K562 (cell line): ENCODE measurements at regions not wholly inside any gene's neighbourhood (a gene's known extent, or its start where the extent isn't known, plus 50 kb on each side); places are given as distances from the start of the nearest gene placed in this dataset.

Experiments used
- ATAC-seq: fragments of 200-7000 bp; cut with Tn5 transposase; 3 replicates; pipeline ENCODE4 v1.9.1; 2020; ENCODE audit warnings: moderate library complexity
- BruUV-seq: library from RNA; stranded (reverse); fragments of 400-500 nt; replicated peaks from 2 replicates; lab custom pipeline; 2021; lab: Mats Ljungman, UMichigan
- CTCF ChIA-PET: fragments of 300-600 bp; formaldehyde crosslinking; extraction: SDS; loops from one replicate; lab custom pipeline; 2021; ENCODE audit warnings: low intra/inter-chr PET ratio; lab: Yijun Ruan, JAX
- POLR2A ChIA-PET: fragments of 300-600, 350-650 bp; sonication (Branson Sonifier 250); formaldehyde crosslinking; extraction: SDS; loops from one replicate; lab custom pipeline; 2021; ENCODE audit warnings: antibody characterized with exemption, inconsistent platforms; lab: Yijun Ruan, JAX
- DNase-seq, 4 experiments: peaks; one replicate each; pipeline versions ENCODE4 v3.0.0 to v3.0.0-alpha.2; 2011 to 2018; ENCODE audit warnings: low spot score in 3 of 4, mixed read lengths in 3 of 4; ENCODE audit errors: extremely low read depth in 1 of 4
- FAIRE-seq: peaks from 2 replicates; lab custom pipeline; 2011; peaks lifted over from hg19 to GRCh38; lab: Jason Lieb, UNC
- H2AFZ ChIP-seq: 2 replicates; pipeline ENCODE4 v1.6.0; 2011; ENCODE audit warnings: low read depth, low read length, control low read depth, inconsistent platforms
- H3K27ac ChIP-seq: fragments of 200-600 bp; 3 replicates; pipeline ENCODE4 v1.8.0; 2011; ENCODE audit warnings: low read depth, mild to moderate bottlenecking, control low read depth, inconsistent platforms, low read length, moderate library complexity, mixed read lengths; ENCODE audit errors: extremely low read depth
- H3K27me3 ChIP-seq, 2 experiments: fragments of 300-600 bp in 1 of 2; 2 replicates in 1 of 2; 3 replicates in 1 of 2; pipeline versions ENCODE4 v1.6.0 to v1.8.0; 2011; ENCODE audit warnings: inconsistent platforms in 2 of 2, low read length in 2 of 2, mild to moderate bottlenecking in 1 of 2, mixed read lengths in 1 of 2, moderate library complexity in 1 of 2; ENCODE audit not compliant: control insufficient read depth in 2 of 2, insufficient read depth in 2 of 2
- H3K36me3 ChIP-seq: fragments of 300-600 bp; 3 replicates; pipeline ENCODE4 v1.8.0; 2011; ENCODE audit warnings: mild to moderate bottlenecking, low read length, inconsistent platforms; ENCODE audit not compliant: control insufficient read depth, insufficient read depth
- H3K4me1 ChIP-seq, 2 experiments: fragments of 200-600 bp in 1 of 2; replicated peaks in 1 of 2; 2 replicates in 1 of 2; 3 replicates in 1 of 2; pipeline versions ENCODE4 v1.5.1 to v1.8.0; 2011; ENCODE audit warnings: inconsistent platforms in 2 of 2, low read length in 2 of 2, mild to moderate bottlenecking in 1 of 2, mixed read lengths in 1 of 2, moderate library complexity in 1 of 2; ENCODE audit not compliant: control insufficient read depth in 2 of 2, insufficient read depth in 2 of 2
- H3K4me2 ChIP-seq: 2 replicates; pipeline ENCODE4 v1.6.1; 2011; ENCODE audit warnings: low read length, control low read depth, inconsistent platforms, mixed read lengths; ENCODE audit not compliant: insufficient read depth
- H3K4me3 ChIP-seq: fragments of 200-600 bp; sonication (generic), shearing (Covaris generic); 2 replicates; pipeline ENCODE4 v1.5.1; 2016; ENCODE audit warnings: control low read depth, inconsistent platforms
- H3K79me2 ChIP-seq: fragments of 200-600 bp; 3 replicates; pipeline ENCODE4 v1.8.0; 2011; ENCODE audit warnings: low read length, inconsistent platforms; ENCODE audit not compliant: control insufficient read depth, insufficient read depth
- H3K9ac ChIP-seq, 2 experiments: 2 replicates each; pipeline versions ENCODE4 v1.6.0 to v1.6.1; 2011; ENCODE audit warnings: low read depth in 2 of 2, low read length in 2 of 2, control low read depth in 1 of 2, inconsistent platforms in 1 of 2, mild to moderate bottlenecking in 1 of 2, mixed read lengths in 1 of 2; ENCODE audit not compliant: insufficient read depth in 1 of 2
- H3K9me1 ChIP-seq: one replicate; pipeline ENCODE4 v1.6.0; 2011; ENCODE audit warnings: inconsistent platforms, mild to moderate bottlenecking, low read length, moderate library complexity; ENCODE audit not compliant: control insufficient read depth, insufficient read depth
- H3K9me3 ChIP-seq: replicated peaks from 2 replicates; pipeline ENCODE4 v1.5.1; 2011; ENCODE audit warnings: low read depth, low read length, inconsistent platforms; ENCODE audit not compliant: control insufficient read depth, insufficient read depth
- H4K20me1 ChIP-seq: replicated peaks from 2 replicates; pipeline ENCODE4 v1.6.1; 2011; ENCODE audit warnings: low read length, inconsistent platforms, mixed read lengths; ENCODE audit not compliant: control insufficient read depth, insufficient read depth
- CCAR2 ChIP-seq: fragments of 200-400 bp; formaldehyde crosslinking; IDR thresholded peaks from 2 replicates; pipeline ENCODE4 v1.6.1; 2017; ENCODE audit warnings: mild to moderate bottlenecking, low read depth, low read length
- DACH1 ChIP-seq: fragments of 450-650 bp; IDR thresholded peaks from 2 replicates; pipeline ENCODE4 v1.6.1; 2018; ENCODE audit not compliant: partially characterized antibody
- NFRKB ChIP-seq: fragments of 450-650 bp; IDR thresholded peaks from 2 replicates; pipeline ENCODE4 v1.6.1; 2016; ENCODE audit warnings: low read depth
- NR3C1 ChIP-seq: sonication (generic); formaldehyde crosslinking; IDR thresholded peaks from 2 replicates; pipeline ENCODE4 v1.8.1; 2022; ENCODE audit warnings: missing genetic modification reagents
- PML ChIP-seq: IDR thresholded peaks from 2 replicates; pipeline ENCODE4 v1.6.1; 2012; ENCODE audit warnings: low read length, inconsistent platforms
- SLC30A9 ChIP-seq: fragments of 250-450 bp; sonication (Bioruptor Pico); IDR thresholded peaks from 2 replicates; pipeline ENCODE4 v1.8.0; 2022; ENCODE audit warnings: mild to moderate bottlenecking, moderate library complexity
- TBP ChIP-seq: optimal IDR thresholded peaks from 2 replicates; pipeline ENCODE3; 2011; ENCODE audit warnings: low read depth, low read length, improper control_type of control experiment
- USF2 ChIP-seq: sonication (generic); formaldehyde crosslinking; IDR thresholded peaks from 2 replicates; pipeline ENCODE4 v1.5.0; 2020; ENCODE audit warnings: missing genetic modification reagents
- ZFPM2 ChIP-seq: fragments of 250-450 bp; sonication (Bioruptor Pico); IDR thresholded peaks from 2 replicates; pipeline ENCODE4 v1.5.1; 2022; ENCODE audit warnings: mild to moderate bottlenecking
- ZNF165 ChIP-seq: fragments of 250-450 bp; sonication (Bioruptor Pico); IDR thresholded peaks from 2 replicates; pipeline ENCODE4 v1.4.0; 2020; ENCODE audit warnings: borderline replicate concordance
- ZNF239 ChIP-seq: fragments of 250-450 bp; sonication (Bioruptor Pico); IDR thresholded peaks from 2 replicates; pipeline ENCODE4 v1.4.0; 2020; ENCODE audit warnings: mild to moderate bottlenecking
- ZNF347 ChIP-seq: fragments of 450-650 bp; formaldehyde crosslinking; IDR thresholded peaks from 2 replicates; pipeline ENCODE4 v1.4.0; 2020; ENCODE audit warnings: low read depth, mild to moderate bottlenecking, moderate library complexity
- ZNF449 ChIP-seq: fragments of 250-450 bp; sonication (Bioruptor Pico); IDR thresholded peaks from 2 replicates; pipeline ENCODE4 v1.8.0; 2022; ENCODE audit warnings: moderate library complexity, mild to moderate bottlenecking, inconsistent platforms
- ZNF512 ChIP-seq: IDR thresholded peaks from 2 replicates; pipeline ENCODE4 v1.6.1; 2016; ENCODE audit warnings: missing genetic modification characterization, missing compliant biosample characterization
- ZNF57 ChIP-seq: fragments of 450-650 bp; formaldehyde crosslinking; IDR thresholded peaks from 2 replicates; pipeline ENCODE4 v1.4.0; 2020; ENCODE audit warnings: mild to moderate bottlenecking, moderate library complexity
- ZNF780A ChIP-seq: fragments of 250-450 bp; sonication (Bioruptor Pico); IDR thresholded peaks from 2 replicates; pipeline ENCODE4 v1.5.0; 2021; ENCODE audit warnings: mild to moderate bottlenecking
- ZSCAN32 ChIP-seq: fragments of 450-650 bp; formaldehyde crosslinking; IDR thresholded peaks from 2 replicates; pipeline ENCODE4 v1.4.0; 2020; ENCODE audit warnings: mild to moderate bottlenecking, moderate library complexity
- WGBS: fragments of 100-300 bp; shearing (Covaris generic); methylation state at CpG from one replicate; pipeline ENCODE4 v1.1.6; 2016; ENCODE audit warnings: low coverage, mixed read lengths; ENCODE audit not compliant: insufficient coverage; ENCODE audit errors: missing lambda C conversion rate; 5-methylcytosine and 5-hydroxymethylcytosine counted together
- in situ Hi-C: fragments of 300-500 bp; cut with MboI; formaldehyde crosslinking; loops from 4 replicates; pipeline ENCODE4 v1.15.0; 2018; ENCODE audit warnings: inconsistent platforms, mixed read lengths
- intact Hi-C: fragments of 100-400 bp; cut with micrococcal nuclease; formaldehyde crosslinking; loops from 2 replicates; pipeline ENCODE4 v1.14.2; 2022

GRCh38 chr4:120540625-120541024, 381.9 kb downstream of the PRDM5 start:
- ATAC-seq: no peak
- Histone ChIP-seq H3K4me1 (no peaks in the 10 kb centered on the region), H3K9me1 (no peaks in the 10 kb centered on the region), H3K27ac (no peak overlapping the region), H4K20me1 (no peaks in the 10 kb centered on the region), H2AFZ (no peak overlapping the region), H3K4me3 (no peak overlapping the region), H3K4me2 (no peak overlapping the region), H3K79me2 (no peaks in the 10 kb centered on the region), H3K27me3 (no peaks in the 10 kb centered on the region), H3K9me3 (no peaks in the 10 kb centered on the region), H3K9ac (no peak overlapping the region), H3K36me3 (no peaks in the 10 kb centered on the region)
- ChIA-PET CTCF (no interaction called here), POLR2A (no interaction called here)
- no TSS peak for BruUV-seq
- no peak for TF ChIP-seq ZNF347 (CRISPR knock-in tag)
- no peak for TF ChIP-seq DACH1
- TF ChIP-seq PML: no peak
- no peak for TF ChIP-seq ZFPM2 (CRISPR knock-in tag)
- TF ChIP-seq ZNF57 (CRISPR knock-in tag): no peak
- TF ChIP-seq ZNF165 (CRISPR knock-in tag): no peak
- no peak for TF ChIP-seq ZNF780A (CRISPR knock-in tag)
- TF ChIP-seq ZNF512 (tag): no peak
- TF ChIP-seq ZNF449 (CRISPR knock-in tag): no peak
- no peak for TF ChIP-seq ZSCAN32 (CRISPR knock-in tag)
- no peak for TF ChIP-seq CCAR2
- TF ChIP-seq USF2: no peak
- no peak for TF ChIP-seq ZNF239 (CRISPR knock-in tag)
- TF ChIP-seq NFRKB: no peak
- no peak for TF ChIP-seq TBP
- no peak for TF ChIP-seq NR3C1 (CRISPR knock-in tag)
- TF ChIP-seq SLC30A9: no peak
- intact Hi-C loops (no loop called here), in situ Hi-C loops (no loop called here)
- no peak for FAIRE-seq
- DNase-seq: no peak
- 1% methylated on average over 5 of the region's 5 CpGs for WGBS
